ENCODE measurements at regions not wholly inside any gene's neighbourhood (a gene's known extent, or its start where the extent isn't known, plus 50 kb on each side); places are given as distances from the start of the nearest gene placed in this dataset.

- TF ChIP-seq POLR2A (IDR thresholded peaks at IDR 0.05; ENCODE audit: low read length) (no peak), GATA1 (IDR thresholded peaks at IDR 0.05; ENCODE audit: low read depth, low read length) (no peak)
Observed at GRCh38 chr7:10672186-10672585, 301.5 kb upstream of the PHF14 start.

Data from erythroblast (primary cell).